PC-9 (cell line): ENCODE measurements at regions not wholly inside any gene's neighbourhood (a gene's known extent, or its start where the extent isn't known, plus 50 kb on each side); places are given as distances from the start of the nearest gene placed in this dataset.

Experiments
- BruUV-seq: library from RNA; stranded (reverse); fragments of 400-500 nt; replicated peaks from 2 replicates; lab custom pipeline; 2021; lab: Mats Ljungman, UMichigan
- CTCF ChIA-PET: fragments of 300-600 bp; sonication (Branson Sonifier 250); formaldehyde crosslinking; loops from one replicate; lab custom pipeline; 2022; ENCODE audit warnings: antibody characterized with exemption; lab: Charles Lee
- POLR2A ChIA-PET: fragments of 300-600 bp; sonication (Branson Sonifier 250); formaldehyde crosslinking; loops from one replicate; lab custom pipeline; 2022; ENCODE audit warnings: antibody characterized with exemption; ENCODE audit not compliant: unreplicated experiment; lab: Charles Lee
- DNase-seq, 2 experiments: peaks; one replicate each; pipeline versions ENCODE4 v3.0.0 to v3.0.0-alpha.2; 2015 to 2022; ENCODE audit warnings: mixed read lengths in 1 of 2
- H2AFZ ChIP-seq: fragments of 200-600 bp; sonication (generic); 2 replicates; pipeline ENCODE4 v1.8.1; 2017; ENCODE audit warnings: antibody characterized with exemption
- H3F3A ChIP-seq: fragments of 200-600 bp; sonication (generic); 2 replicates; pipeline ENCODE4 v1.8.1; 2017; ENCODE audit warnings: antibody characterized with exemption, mild to moderate bottlenecking, low read depth; ENCODE audit not compliant: insufficient read depth
- H3K27ac ChIP-seq: fragments of 200-600 bp; sonication (generic); 2 replicates; pipeline ENCODE4 v1.6.1; 2016; ENCODE audit warnings: mixed run types
- H3K27me3 ChIP-seq: fragments of 200-600 bp; sonication (generic); 2 replicates; pipeline ENCODE4 v1.6.1; 2016; ENCODE audit warnings: low read depth, mixed run types; ENCODE audit not compliant: insufficient read depth
- H3K36me3 ChIP-seq: fragments of 200-600 bp; sonication (generic); 2 replicates; pipeline ENCODE4 v1.6.1; 2016; ENCODE audit warnings: low read depth, mixed run types
- H3K4me1 ChIP-seq: fragments of 200-600 bp; sonication (generic); replicated peaks from 2 replicates; pipeline ENCODE4 v1.6.1; 2016; ENCODE audit warnings: mixed run types; ENCODE audit not compliant: insufficient read depth
- H3K4me2 ChIP-seq: fragments of 200-600 bp; sonication (generic); 2 replicates; pipeline ENCODE4 v1.6.1; 2017; ENCODE audit warnings: mixed run types
- H3K4me3 ChIP-seq: fragments of 200-600 bp; sonication (generic); 2 replicates; pipeline ENCODE4 v1.6.1; 2016; ENCODE audit warnings: mixed run types
- H3K79me2 ChIP-seq: fragments of 200-600 bp; sonication (generic); 2 replicates; pipeline ENCODE4 v1.6.1; 2017; ENCODE audit warnings: low read depth, mixed run types
- H3K9me2 ChIP-seq: fragments of 200-600 bp; sonication (generic); 2 replicates; pipeline ENCODE4 v1.8.1; 2017; ENCODE audit warnings: mild to moderate bottlenecking; ENCODE audit not compliant: insufficient read depth
- H3K9me3 ChIP-seq: fragments of 200-600 bp; sonication (generic); 2 replicates; pipeline ENCODE4 v1.8.1; 2016; ENCODE audit warnings: low read depth; ENCODE audit not compliant: insufficient read depth
- H4K20me1 ChIP-seq: fragments of 200-600 bp; sonication (generic); 2 replicates; pipeline ENCODE4 v1.8.1; 2017; ENCODE audit not compliant: insufficient read depth
- CTCF ChIP-seq: fragments of 200-600 bp; sonication (generic); conservative IDR thresholded peaks from 2 replicates; pipeline ENCODE4 v1.6.1; 2017; ENCODE audit warnings: mixed run types, antibody characterized with exemption, mild to moderate bottlenecking, moderate library complexity
- EZH2 ChIP-seq: fragments of 200-600 bp; sonication (generic); IDR thresholded peaks from 2 replicates; pipeline ENCODE4 v1.8.0; 2017; ENCODE audit warnings: antibody characterized with exemption, low read depth
- intact Hi-C: fragments of 100-400 bp; cut with micrococcal nuclease; formaldehyde crosslinking; loops from one replicate; pipeline ENCODE4 v1.10.0; 2022; ENCODE audit not compliant: unreplicated experiment

DNA sequence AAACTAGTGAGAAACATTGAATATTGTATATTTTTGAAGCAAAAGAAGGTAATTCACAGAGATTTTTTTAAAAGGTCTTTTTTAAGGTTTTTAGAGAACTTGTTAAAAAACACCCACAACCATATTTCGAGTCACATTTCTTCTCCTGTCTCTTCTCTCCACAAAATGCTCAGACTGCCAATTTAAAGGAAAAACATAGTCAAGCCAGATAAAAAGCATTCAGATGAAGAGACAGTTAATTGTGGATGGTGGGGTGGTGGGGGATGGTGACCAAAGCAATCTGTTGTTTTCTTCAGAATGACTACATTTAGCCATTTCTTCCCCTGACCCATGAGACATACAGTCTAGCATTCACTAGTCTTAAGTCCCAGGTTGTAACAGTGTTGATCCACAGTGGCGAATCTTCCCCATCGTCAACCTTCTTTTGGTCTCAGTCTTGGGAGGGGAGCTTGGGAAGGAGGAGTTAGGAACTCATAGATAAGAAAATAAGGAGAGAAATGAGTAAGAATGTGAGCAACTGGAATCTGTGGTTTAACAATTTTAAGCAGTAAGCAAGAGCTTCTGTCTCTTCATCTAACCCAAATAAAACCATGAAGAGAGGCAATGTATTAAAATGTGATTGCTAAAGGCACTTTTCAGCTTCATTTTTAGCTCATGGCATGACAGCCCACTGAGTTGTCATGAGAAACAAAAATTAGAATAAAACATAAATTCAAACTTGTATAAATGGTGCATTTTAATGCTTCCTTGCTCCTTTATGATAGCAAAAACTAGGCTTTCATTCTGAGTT is 413.7 kb upstream of the FSHR start:
- Histone ChIP-seq H3F3A (no peaks in the 10 kb centered on the region), H3K9me3 (no peaks in the 10 kb centered on the region), H3K4me3 (no peak overlapping the region), H3K4me2 (no peak overlapping the region), H3K27ac (no peak overlapping the region), H4K20me1 (no peaks in the 10 kb centered on the region; the same call in 1 of the 2 replicates), H3K9me2 (no peaks in the 10 kb centered on the region), H2AFZ (no peak overlapping the region), H3K4me1 (no peaks in the 10 kb centered on the region), H3K36me3 (no peaks in the 10 kb centered on the region), H3K27me3 (no peaks in the 10 kb centered on the region), H3K79me2 (no peaks in the 10 kb centered on the region)
- DNase-seq = no peak
- ChIA-PET CTCF (no interaction called here), POLR2A (no interaction called here)
- TF ChIP-seq EZH2 (no peak), CTCF (no peak)
- no TSS peak for BruUV-seq
- intact Hi-C loops = no loop called here

DNA sequence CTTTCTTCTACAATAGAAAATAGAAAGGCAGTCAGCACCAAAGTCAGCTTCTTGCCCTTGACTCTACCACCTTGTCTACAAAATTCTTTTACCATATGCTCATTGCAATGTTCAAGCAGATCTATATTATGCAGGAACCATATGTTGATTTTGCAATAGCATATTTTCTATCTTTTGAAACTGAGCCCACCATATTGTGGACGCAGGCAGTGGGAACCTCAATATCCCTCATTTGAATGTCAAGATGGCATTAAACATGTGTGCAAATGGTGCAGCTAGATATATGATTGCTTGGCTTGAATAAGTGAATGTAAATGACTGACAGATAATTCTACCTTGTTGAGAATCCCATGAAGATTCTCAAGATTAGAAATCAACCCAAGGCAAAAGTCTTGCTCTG is 412.7 kb upstream of the FSHR start:
- Histone ChIP-seq H3K36me3 (no peaks in the 10 kb centered on the region), H3K4me3 (no peak overlapping the region), H4K20me1 (no peaks in the 10 kb centered on the region; the same call in 1 of the 2 replicates), H3K9me3 (no peaks in the 10 kb centered on the region), H3K27me3 (no peaks in the 10 kb centered on the region), H3F3A (no peaks in the 10 kb centered on the region), H3K4me2 (no peak overlapping the region), H2AFZ (no peak overlapping the region), H3K79me2 (no peaks in the 10 kb centered on the region), H3K9me2 (no peaks in the 10 kb centered on the region), H3K27ac (no peak overlapping the region), H3K4me1 (no peaks in the 10 kb centered on the region)
- POLR2A ChIA-PET = no interaction called here
- CTCF ChIA-PET = no interaction called here
- intact Hi-C loops = no loop called here
- no TSS peak for BruUV-seq
- no peak for DNase-seq
- TF ChIP-seq CTCF = no peak
- TF ChIP-seq EZH2 = no peak

DNA sequence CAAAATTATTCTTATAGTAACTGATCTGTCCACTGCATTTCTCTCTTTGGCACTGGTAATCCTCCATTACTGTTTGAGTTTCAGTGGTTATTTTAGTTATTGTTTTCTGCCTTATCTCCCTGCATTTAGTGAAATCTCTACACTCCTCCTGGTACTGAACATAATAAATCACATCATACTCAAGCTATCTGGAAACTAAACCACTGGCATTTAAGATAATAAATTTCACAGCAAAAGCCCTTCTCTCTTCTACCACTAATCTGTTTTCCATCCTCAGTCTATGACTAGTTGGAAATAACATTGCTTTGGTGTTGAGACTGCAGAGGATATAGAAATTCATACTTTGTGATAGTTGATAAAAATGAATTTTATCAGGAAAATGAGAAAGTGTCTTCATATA is 399.3 kb upstream of the FSHR start:
- intact Hi-C loops = no loop called here
- POLR2A ChIA-PET = no interaction called here

More for the DNA sequence above, 399.3 kb upstream of the FSHR start:
- H4K20me1 ChIP-seq = no peaks in the 10 kb centered on the region
- TF ChIP-seq EZH2 (no peak), CTCF (no peak)
- no peak overlapping the region for H3K4me2 ChIP-seq
- no peaks in the 10 kb centered on the region for H3K9me2 ChIP-seq
- no peaks in the 10 kb centered on the region for H3F3A ChIP-seq
- 0 out of 2 replicates have a peak overlapping the region, but pooled peaks have one; percentile 8 for H2AFZ ChIP-seq
- H3K79me2 ChIP-seq = no peaks in the 10 kb centered on the region
- no peak for DNase-seq
- H3K36me3 ChIP-seq = no peaks in the 10 kb centered on the region
- H3K4me1 ChIP-seq = no peaks in the 10 kb centered on the region
- H3K27ac ChIP-seq = no peak overlapping the region
- H3K4me3 ChIP-seq = no peak overlapping the region
- H3K27me3 ChIP-seq = no peaks in the 10 kb centered on the region
- H3K9me3 ChIP-seq = no peaks in the 10 kb centered on the region
- BruUV-seq = no TSS peak
- CTCF ChIA-PET = no interaction called here
